HG02884 (cell line): ENCODE measurements at regions not wholly inside any gene's neighbourhood (a gene's known extent, or its start where the extent isn't known, plus 50 kb on each side); places are given as distances from the start of the nearest gene placed in this dataset.

Experiments
- ATAC-seq: cut with Tn5 transposase; IDR thresholded peaks from one replicate; pipeline ENCODE4 v1.9.1; 2021; ENCODE audit warnings: mild to moderate bottlenecking, moderate library complexity; ENCODE audit not compliant: unreplicated experiment

DNA sequence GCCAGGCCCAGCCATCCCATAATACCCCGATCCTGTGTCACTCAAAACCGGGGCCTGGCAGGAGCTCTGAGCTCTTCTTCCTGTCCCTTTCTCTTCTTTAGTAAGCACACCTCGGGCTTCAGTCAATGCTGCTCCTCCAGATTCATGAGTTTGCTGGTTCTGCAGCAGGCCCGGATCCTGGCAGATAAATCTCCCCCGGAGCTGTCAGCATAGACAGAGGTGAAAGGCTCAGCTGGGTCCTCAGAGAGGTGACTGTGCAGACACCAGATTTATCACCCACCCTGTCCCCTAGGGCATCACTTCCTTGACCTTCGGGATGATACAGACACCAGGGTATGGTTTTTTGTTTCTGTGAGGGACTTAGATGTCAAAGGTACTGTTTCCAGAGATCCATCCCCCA, 242.5 kb upstream of the N4BP1 start:
- ATAC-seq: no peak

DNA sequence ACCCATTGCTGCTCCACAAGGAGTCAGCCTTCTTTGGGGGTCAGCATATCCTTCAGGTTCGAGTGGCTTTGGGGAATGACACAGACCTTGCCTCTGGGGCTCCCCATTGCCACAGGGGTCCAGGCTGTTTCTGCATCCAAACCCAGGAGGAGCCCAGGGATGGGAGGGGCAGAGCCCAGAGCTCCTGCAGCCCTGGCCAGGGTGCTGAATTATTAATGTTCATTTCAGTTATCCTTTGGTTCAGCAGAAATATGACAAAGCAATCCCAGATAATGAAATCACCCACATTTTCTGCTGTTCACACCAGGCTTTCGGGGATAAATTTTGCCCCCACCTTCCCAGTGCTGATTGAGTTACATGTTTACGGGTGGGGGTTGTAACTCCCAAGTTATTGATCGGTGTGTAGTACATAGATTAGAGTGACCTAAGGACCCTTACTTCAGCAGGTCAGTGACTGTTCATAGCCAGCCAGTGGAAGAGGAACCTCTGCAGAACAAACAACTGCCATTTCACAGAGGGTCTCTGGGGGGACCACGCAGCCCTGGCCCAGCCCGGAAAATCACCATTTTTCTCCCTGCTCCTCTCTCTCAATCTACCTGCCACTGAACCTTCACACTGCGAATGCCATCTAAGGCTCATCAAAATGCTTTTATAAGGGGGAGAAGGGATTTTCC, 240.3 kb upstream of the N4BP1 start:
- ATAC-seq: no peak

DNA sequence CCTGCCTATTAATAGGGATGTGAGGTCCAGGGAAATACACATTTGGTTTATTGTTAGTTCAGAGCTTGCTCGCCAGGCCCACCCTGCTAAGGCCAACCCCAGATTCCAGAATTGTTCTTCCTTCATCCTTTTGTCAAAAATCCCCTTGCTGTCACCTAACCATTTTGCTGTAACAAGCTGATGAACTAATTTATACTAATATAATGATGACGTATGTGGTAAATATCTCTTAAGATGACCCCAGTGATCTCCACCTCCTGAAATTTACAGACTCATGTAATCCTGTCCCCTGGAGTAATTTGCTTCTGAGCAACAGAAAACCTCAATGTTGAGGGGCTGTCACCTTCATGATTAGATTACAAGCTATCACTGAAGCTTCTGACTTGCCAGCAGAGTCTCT, 236.3 kb upstream of the N4BP1 start:
- no peak for ATAC-seq

DNA sequence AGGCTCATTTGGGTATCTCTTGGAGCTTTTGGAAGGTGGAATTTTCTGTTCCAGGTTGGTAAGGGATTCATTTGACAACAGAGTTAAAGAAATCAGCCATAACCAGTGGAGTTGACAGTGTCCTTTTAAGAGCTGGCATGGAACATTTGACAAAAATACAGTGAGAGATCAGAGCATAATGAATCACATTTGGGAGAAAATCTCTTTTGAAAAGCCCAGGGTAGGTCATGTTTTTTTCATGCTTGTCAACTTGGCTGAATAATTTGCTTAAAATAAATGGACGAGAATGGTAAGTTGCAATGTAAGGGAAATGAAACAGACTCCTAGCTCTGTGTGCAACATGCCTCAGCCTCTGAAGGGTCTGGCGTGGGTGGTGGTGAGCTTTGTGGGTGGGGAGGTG, 235.3 kb upstream of the N4BP1 start:
- ATAC-seq: no peak

DNA sequence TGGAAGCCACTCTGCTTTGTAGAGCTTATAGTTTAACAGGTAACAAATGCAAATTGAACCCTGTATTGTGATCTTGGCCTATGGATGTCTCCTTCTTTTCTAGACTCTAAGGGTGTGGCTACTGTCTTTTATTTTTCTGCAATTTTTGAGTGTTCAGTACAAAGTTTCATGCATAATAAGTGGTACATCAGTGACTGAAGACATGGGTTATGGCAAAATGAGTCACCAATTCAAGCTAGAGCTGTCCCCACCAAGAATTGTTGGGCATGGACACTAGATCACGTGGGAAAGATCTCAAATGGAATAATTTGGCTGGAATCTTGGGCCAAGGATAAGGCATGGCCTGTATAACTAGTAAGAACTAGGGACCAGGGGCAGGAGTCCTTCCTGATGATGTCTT, 228.4 kb upstream of the N4BP1 start:
- ATAC-seq: no peak

DNA sequence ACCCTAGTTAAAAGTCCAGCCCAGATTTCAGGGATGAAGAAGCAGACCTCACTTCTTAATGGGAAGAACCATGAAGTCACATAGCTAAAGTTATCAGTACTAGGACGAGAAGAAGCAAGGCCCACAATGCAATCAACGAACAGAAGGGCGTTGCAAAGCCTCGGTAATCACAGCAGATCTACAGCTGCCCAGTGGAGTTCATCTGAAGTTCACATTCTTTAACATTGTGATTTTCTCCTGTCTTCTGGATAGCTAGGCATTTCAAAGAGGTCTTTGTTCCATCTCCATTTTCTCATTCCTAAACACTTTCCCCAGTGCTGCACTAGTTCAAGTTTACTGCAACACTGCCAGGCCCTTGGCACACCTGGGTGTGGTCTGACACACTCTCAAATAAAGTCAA, 226.7 kb upstream of the N4BP1 start:
- ATAC-seq: no peak

DNA sequence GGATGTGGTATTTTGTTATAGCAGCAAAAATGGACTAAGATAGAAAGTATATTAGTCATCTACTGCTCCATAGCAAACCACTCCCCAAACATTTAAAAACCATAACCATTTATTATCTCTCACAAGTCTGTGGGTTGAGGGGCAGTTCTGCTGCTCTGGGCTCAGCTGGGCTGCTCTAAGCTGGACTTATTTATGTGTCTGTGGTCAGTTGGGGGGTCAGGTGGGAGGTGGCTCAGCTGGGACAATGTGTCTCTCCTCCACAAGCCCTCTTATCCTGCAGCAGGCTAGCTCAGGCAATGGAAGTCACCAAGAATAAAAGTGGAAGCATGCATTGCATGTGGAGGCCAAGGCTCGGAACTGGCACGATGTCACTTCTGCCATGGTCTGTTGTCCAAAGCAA, 226.1 kb upstream of the N4BP1 start:
- no peak for ATAC-seq

DNA sequence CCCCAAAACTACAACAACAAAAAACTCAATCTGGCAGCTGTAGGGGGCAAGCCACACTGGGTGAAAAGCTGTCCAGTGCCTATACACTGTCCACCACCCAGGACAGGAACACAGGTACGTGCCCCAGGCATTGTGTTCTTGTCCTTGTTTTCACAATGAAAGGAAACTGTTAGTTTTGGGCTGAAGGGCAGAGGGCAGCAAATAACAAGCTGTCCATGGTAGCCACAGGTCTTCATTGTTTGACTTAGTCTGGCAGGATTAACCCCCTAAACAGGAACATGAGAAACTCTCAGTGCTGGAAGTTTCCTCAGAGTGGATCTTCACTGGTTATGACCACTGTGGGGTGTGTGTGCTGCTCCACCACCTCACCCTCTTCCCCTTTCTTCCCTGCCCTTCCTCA, 224.6 kb upstream of the N4BP1 start:
- no peak for ATAC-seq

DNA sequence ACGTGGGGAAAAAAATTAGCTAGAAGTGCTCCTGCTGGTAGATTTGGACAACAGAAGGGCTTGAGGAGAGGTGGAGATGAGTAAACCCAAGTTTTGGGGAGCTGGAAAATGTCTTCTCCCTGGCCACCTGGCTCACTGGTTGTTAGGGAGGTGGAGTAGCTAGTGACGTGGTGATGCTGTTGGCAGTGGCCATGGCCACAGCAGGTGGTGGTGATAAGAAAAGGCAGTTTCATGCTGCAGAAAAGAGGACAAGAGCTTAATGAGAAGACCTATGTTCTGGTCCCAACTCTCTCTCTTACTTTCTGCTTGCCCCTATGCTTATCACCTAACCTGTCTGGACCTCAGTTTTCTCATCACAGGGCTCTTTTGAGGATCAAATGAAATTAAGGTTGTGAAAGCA, 223.5 kb upstream of the N4BP1 start:
- ATAC-seq: no peak

DNA sequence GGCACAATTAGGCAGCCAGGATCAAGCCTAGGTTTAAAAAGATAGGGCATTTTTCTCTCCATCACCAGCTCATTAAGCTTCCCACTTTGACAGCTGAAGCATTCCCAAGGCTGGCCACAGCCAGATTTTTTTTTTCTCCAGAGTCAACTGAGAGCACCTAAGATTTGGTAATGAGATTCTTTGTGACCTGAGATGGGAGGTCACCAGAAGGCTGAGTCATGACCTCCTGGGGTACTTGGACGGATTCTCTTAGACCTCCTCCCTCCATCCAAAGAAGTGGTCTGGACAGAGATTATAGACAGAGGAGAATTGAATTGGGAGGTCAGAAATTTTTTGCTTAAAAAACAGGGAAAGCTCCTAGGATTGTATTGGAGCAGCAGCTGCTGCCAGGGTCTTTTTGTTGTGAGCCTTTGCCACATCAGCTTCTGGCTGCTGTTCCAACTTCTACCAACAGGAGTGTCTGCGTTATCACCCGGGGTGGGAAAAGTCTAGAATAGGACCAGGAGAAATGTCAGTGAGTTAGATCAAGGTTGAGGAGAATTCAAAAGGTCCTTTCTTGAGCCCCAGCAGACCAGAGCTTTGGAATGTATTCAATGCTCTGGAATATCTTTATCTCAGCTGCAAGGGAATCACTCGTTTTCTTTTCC, 221.2 kb upstream of the N4BP1 start:
- no peak for ATAC-seq

DNA sequence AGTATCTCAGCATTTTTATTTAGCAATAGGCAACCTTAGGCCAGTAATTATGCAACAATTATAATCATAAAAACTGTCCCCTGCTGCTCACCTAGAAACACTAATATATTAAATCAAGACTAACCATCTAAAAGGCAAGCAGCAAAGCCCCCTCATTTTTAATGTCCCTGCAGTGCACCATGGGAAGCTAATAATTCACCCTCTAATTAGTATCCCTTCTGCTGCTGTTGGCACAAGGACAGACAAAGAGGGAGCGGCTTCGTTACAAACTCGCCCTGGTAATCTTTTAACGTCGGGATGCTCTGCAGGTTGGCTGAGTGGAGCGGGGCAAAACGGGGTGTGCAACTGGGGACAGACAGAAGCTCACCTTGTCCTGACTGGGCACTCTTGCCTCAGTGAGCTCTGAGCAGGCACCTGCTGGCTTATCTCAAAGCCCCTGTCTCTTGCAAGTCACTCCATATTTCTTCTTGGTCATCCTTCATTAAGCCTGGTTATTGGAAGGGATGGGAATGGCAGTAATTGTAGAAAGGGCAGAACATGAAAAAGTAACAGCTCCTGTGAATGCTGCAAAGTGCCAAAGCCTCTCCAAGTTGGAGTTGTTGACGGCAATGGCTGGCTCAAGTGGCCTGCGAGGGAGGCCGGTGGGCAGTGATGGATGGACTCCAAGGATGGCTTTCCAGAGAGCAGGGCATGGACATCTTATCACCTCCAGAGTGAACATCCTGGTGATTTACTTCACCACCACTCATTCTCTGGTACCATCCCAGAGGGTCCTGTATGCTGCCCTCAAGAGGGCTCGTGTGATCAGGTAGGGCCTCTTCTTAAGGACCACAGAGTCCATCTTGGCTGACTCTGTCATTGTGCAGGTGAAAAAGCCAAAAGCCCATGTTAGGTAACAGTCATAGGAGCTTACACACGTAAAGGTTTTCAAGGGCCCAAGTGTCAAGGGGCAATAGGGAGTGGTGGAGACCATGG, 219.6 kb upstream of the N4BP1 start:
- ATAC-seq: no peak

DNA sequence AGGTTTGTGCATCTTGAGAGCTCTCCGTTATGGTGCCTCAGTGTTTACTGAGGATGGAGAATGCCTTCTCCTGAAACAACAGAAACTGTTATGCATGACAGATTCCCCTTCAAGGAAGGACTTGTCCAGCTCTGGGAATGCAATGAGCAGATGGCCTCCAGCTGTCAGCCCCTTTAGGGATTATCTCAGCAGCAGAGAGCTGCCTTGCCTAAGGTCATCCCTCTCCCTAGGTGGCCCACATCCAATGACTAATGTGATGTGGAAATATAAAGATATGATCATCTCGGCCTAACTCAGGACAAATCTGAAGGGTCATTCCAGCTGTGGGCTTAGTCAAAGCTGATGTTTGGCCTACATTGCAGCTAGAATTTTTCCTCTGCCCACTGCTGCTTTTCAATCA, 214.3 kb upstream of the N4BP1 start:
- ATAC-seq: no peak

DNA sequence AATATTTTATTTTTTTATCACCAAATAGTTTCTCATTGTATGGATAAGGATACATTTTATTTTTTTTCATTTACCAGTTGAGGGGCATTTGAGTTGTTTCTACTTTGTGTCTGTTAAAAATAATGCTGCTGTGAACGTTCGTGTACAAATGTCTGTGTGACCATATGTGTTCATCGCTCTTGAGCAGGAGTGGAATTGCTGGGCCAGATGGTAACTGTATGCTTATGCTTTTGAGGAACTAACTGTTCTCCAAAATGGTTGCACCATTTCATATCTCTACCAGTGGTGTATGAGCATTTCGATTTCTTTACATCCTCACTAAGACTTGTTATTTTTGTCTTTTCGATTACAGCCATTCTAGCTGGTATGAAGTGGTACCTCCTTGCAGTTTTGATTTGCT, 212.5 kb upstream of the N4BP1 start:
- ATAC-seq: no peak

DNA sequence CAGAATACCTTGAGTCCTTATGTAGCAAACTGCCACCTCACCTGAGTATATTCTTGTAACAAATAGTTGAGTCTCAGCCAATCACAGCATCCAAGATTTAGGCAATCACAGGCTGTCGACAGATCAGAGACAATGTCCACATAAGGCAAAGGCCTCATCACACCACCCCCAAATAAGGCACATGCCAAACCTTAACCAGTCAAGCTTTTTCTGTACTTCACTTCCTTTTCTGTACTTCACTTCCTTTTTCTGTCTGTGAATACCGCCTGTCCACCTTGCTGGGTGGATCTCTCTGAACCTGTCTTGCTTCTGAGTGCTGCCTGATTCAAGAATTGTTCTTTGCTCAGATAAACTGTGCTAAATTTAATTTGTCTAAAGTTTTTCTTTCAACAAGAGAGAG, 210.4 kb upstream of the N4BP1 start:
- ATAC-seq: no peak

DNA sequence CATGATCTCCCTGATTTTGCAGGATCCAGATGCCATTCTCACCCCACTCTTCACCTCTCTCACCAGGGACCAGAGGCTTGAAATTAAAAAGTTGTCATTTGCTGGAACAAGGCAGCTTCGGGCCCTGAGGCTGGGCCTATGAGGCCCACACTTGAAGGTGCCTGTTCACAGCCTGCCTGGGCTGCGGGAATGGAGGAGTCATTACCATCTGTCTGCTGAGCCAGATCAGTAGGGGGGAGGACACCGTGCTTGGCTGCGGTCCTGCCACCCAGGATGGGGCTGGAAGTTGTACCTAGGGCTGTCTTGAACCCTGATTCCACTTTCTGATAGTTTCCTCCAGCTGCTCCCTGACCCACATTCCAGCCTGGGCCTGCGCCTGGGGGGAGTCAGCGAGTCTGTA, 208.3 kb upstream of the N4BP1 start:
- ATAC-seq: no peak

DNA sequence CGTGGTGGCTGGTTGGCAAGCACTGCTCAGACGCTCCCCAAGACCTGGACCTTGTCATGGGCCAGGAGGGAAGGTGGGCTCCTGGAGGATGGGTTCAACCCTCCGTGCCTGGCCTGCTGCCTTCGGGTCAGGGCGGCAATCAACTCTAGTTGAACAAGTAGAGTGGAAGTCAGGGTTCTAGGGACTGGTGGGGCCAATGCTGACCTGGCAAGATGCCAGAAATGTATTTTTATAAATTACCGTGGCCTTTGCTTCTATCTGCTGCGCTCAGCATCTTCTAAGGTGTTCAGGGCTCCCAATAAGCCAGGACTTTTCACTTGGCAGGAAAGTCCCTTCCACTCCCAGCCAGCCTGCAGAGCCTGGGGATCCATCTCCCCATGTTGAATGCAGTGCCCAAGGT, 207.1 kb upstream of the N4BP1 start:
- no peak for ATAC-seq

DNA sequence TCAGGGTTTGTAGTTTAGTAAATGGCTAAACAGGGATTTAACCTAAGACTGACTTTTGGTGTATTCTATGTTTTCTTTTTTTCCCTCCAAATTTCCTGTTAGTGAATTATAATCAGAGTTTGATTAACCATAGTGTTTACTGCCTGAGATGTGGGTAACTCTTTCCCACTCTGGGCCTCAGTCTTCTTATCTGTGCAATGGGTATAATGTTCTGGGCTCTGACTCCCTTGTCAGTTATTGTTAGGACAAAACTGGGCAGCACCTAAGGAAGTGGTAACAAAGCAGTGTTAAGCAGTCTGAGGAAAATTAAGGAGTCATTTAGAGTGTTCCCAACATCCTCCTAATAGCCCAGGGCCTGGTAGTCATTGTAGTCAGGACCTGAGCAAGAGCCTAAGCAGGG, 206.4 kb upstream of the N4BP1 start:
- ATAC-seq: no peak

DNA sequence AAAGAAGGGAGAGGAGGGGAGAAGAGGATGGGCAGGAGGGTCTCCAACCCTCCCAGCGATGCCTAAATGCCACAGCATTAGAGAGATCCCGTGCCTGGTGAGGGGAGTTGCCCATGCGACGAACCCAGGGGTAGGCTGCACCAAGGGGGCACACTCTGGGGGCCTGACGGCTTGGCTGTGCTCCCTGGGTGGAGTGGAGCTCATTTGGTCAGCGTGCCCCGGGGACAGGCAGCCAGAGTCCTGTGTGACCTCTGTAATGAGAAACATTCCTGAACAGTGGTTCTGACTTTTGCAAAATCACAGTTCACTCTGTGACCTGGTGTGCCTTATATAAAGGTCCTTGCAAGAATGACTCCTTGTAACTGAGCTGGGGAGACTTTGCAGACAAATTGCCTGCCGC, 205.0 kb upstream of the N4BP1 start:
- no peak for ATAC-seq

DNA sequence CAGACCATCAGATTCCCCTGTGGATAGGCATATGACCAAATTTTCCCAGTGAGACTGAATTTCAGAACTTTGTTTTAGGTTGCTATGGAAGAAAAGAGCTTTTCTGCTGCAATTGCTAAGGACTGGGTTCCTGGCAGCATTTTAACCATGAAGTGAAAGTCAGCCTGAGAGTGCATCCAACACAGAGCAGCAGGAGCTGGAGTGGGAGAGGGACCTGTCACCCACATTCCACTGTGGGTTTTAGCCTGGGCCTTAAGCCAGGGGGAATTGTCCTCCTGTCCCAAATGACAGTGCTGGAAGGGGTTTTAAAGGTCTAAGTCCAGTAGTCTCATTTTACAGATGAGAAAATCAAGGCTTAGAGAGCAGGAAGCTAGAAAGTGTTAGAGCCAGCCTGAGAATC, 203.5 kb upstream of the N4BP1 start:
- no peak for ATAC-seq

DNA sequence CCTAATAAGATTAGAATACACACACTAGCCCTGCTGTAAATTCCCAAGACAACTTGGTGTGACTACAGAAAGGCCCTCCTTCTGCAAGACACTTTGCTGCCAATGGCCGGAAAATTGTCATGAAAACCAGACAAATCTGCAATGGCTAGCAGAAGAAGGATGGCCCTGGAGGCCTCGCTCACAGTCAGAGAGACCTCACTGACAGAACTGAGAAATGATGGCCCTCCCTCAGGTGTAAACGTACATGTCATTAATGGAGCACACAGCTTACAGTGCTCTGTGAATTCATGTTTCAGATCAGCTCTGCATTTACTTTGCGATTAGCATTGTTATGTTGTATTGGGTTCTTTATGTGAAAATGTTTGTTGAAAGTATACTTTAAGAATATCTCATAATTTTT, 202.9 kb upstream of the N4BP1 start:
- ATAC-seq: no peak

DNA sequence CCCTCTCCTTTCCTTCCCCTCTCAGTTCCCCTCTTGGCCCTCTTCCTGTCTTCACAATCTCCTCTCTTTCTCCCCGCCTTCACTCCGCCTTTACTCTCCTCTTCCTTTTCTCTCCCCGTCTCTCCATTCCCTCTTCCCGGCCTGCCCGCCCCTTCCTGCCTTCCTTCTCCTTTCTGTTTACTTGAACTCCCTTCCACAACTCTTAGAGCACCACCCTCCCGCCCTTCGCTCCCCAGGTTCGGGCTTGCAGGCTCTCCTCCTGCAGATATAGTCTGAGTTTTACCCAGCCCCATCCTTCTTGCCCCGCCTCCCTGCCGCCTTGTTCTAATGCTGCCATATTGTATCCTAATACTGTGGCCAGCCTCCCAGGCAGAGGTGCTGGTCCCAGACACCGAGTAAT, 201.5 kb upstream of the N4BP1 start:
- ATAC-seq: no peak
